Activated B cell treated with CpG ODN at 0.5 μM for 24 hours (primary cell): ENCODE measurements at regions not wholly inside any gene's neighbourhood (a gene's known extent, or its start where the extent isn't known, plus 50 kb on each side); places are given as distances from the start of the nearest gene placed in this dataset.

Experiments used
- ATAC-seq: fragments of 200-7000 bp; cut with Tn5 transposase; one replicate; pipeline ENCODE4 v1.10.0; 2021; ENCODE audit warnings: low read depth, mild to moderate bottlenecking, moderate library complexity
- CTCF ChIA-PET: fragments of 350-600 bp; sonication (Branson Sonifier 250); formaldehyde crosslinking; loops from one replicate; lab custom pipeline; 2021; ENCODE audit warnings: antibody characterized with exemption; lab: Charles Lee
- POLR2A ChIA-PET: fragments of 350-600 bp; sonication (Branson Sonifier 250); formaldehyde crosslinking; loops from one replicate; lab custom pipeline; 2021; ENCODE audit warnings: antibody characterized with exemption; lab: Charles Lee
- DNase-seq: peaks from one replicate; pipeline ENCODE4 v3.0.0; 2022
- H3K27ac Mint-ChIP-seq: one replicate; pipeline ENCODE4 v1.8.0; 2020; ENCODE audit warnings: mixed read lengths
- H3K27me3 Mint-ChIP-seq: one replicate; pipeline ENCODE4 v1.8.0; 2021; ENCODE audit warnings: mixed read lengths
- H3K36me3 Mint-ChIP-seq: one replicate; pipeline ENCODE4 v1.8.0; 2021; ENCODE audit warnings: low read depth, mixed read lengths
- H3K4me1 Mint-ChIP-seq: one replicate; pipeline ENCODE4 v1.8.0; 2021; ENCODE audit warnings: mixed read lengths
- H3K4me3 Mint-ChIP-seq: one replicate; pipeline ENCODE4 v1.8.0; 2020; ENCODE audit warnings: mild to moderate bottlenecking, mixed read lengths
- H3K9me3 Mint-ChIP-seq: one replicate; pipeline ENCODE4 v1.8.0; 2020; ENCODE audit warnings: mixed read lengths
- intact Hi-C: fragments of 100-400 bp; cut with micrococcal nuclease; formaldehyde crosslinking; loops from one replicate; pipeline ENCODE4 v1.15.1; 2024
- TF ChIP-seq, protein P1 (sequence below): fragments of 200-600 bp; IDR thresholded peaks from one replicate; pipeline ENCODE4 v1.8.0; 2022; ENCODE audit warnings: antibody characterized with exemption, mild to moderate bottlenecking

DNA sequence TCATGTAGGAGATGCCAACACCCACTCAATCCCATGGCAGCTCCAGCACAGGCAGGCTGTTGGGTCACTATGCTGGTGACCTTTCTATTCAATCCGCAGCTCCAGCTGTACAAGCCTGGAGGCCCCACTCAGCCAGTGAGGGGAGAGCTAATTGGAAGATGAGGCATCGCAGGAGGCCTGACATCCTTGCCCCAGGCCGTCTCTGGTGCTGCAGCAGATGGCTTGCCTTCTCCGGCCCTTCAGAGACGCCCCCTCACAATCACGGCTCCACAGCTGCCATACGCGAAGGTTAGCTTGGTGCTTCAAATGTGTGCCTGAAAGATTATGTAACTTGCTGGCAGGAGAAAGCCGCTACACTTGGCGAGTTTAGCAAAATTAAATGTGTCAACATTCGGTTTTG, 104.2 kb upstream of the CLSTN2 start:
- no peak overlapping the region for H3K4me3 Mint-ChIP-seq

GRCh38 chr3:139827833-139828232, 107.2 kb upstream of the CLSTN2 start:
- no peak overlapping the region for H3K4me3 Mint-ChIP-seq
- H3K9me3 Mint-ChIP-seq, result no peaks in the 10 kb centered on the region
- ATAC-seq, result no peak
- no peaks in the 10 kb centered on the region for H3K27me3 Mint-ChIP-seq
- intact Hi-C loops, result no loop called here
- no peaks in the 10 kb centered on the region for H3K36me3 Mint-ChIP-seq
- no peak for DNase-seq
- H3K4me1 Mint-ChIP-seq, result no peaks in the 10 kb centered on the region
- ChIA-PET POLR2A (no interaction called here), CTCF (no interaction called here)
- no peak overlapping the region for H3K27ac Mint-ChIP-seq
- TF ChIP-seq, protein P1, sequence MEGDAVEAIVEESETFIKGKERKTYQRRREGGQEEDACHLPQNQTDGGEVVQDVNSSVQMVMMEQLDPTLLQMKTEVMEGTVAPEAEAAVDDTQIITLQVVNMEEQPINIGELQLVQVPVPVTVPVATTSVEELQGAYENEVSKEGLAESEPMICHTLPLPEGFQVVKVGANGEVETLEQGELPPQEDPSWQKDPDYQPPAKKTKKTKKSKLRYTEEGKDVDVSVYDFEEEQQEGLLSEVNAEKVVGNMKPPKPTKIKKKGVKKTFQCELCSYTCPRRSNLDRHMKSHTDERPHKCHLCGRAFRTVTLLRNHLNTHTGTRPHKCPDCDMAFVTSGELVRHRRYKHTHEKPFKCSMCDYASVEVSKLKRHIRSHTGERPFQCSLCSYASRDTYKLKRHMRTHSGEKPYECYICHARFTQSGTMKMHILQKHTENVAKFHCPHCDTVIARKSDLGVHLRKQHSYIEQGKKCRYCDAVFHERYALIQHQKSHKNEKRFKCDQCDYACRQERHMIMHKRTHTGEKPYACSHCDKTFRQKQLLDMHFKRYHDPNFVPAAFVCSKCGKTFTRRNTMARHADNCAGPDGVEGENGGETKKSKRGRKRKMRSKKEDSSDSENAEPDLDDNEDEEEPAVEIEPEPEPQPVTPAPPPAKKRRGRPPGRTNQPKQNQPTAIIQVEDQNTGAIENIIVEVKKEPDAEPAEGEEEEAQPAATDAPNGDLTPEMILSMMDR, result no peak

More for the DNA sequence above, 104.2 kb upstream of the CLSTN2 start:
- intact Hi-C loops, result no loop called here
- H3K9me3 Mint-ChIP-seq, result no peaks in the 10 kb centered on the region
- H3K36me3 Mint-ChIP-seq, result no peaks in the 10 kb centered on the region
- TF ChIP-seq, protein P1, result no peak
- ChIA-PET POLR2A (no interaction called here), CTCF (no interaction called here)
- H3K27me3 Mint-ChIP-seq, result no peaks in the 10 kb centered on the region
- ATAC-seq, result no peak
- no peak overlapping the region for H3K27ac Mint-ChIP-seq
- no peak for DNase-seq
- no peaks in the 10 kb centered on the region for H3K4me1 Mint-ChIP-seq

DNA sequence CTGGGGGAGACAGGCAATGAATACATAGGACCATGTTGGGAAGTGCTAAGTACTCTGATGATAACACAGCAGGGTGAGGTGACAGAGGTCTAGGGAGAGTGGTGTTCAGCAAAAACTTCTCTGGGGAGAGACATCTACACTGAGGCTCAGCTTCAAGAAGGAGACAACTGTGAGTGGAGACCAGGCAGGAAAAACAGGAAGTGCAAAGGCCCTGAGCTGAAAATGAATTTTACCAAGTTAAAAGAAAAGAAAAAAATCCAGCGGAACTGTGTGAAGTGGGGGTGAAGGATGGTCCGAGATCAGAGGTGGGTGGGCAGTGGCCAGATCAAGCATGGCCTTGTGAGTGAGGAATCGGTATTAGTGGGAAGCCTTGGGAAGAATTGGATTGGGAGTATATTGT, 110.1 kb upstream of the CLSTN2 start:
- no peaks in the 10 kb centered on the region for H3K4me1 Mint-ChIP-seq
- ChIA-PET POLR2A (no interaction called here), CTCF (no interaction called here)
- peaks cover 4% of the 10 kb centered on the region for H3K9me3 Mint-ChIP-seq
- H3K27ac Mint-ChIP-seq, result no peak overlapping the region
- H3K27me3 Mint-ChIP-seq, result no peaks in the 10 kb centered on the region
- TF ChIP-seq, protein P1, result no peak
- no peaks in the 10 kb centered on the region for H3K36me3 Mint-ChIP-seq
- intact Hi-C loops, result no loop called here
- ATAC-seq, result no peak
- H3K4me3 Mint-ChIP-seq, result no peak overlapping the region
- DNase-seq, result no peak

- no peak overlapping the region for H3K4me3 Mint-ChIP-seq
- no peaks in the 10 kb centered on the region for H3K4me1 Mint-ChIP-seq
- no peaks in the 10 kb centered on the region for H3K36me3 Mint-ChIP-seq
- ChIA-PET CTCF (no interaction called here), POLR2A (no interaction called here)
- H3K9me3 Mint-ChIP-seq, result no peaks in the 10 kb centered on the region
- no peak overlapping the region for H3K27ac Mint-ChIP-seq
- TF ChIP-seq, protein P1, result no peak
- no peak for ATAC-seq
- no peaks in the 10 kb centered on the region for H3K27me3 Mint-ChIP-seq
- no peak for DNase-seq
- intact Hi-C loops, result no loop called here
Measured at GRCh38 chr3:139814646-139815045, 120.3 kb upstream of the CLSTN2 start.

DNA sequence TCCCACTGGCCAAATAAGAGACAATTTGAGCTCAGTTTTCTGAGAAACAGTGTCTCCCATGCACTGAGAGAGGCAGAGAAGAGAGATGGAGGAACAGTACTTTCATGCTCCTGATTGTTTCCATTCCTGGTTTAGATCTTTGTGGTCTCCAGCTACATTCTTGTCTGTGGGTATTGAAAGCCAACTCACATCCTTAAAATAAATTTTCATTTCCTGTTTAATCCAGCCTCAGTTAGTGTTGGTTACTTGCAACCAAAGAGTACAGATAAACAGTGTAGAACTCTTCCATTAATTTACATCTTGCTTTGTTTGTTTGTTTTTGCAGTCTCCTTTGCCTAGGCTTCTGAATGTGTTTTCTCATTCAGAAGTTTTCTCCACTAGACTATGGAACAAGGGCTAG, 123.7 kb upstream of the CLSTN2 start:
- POLR2A ChIA-PET, result no interaction called here
- no peaks in the 10 kb centered on the region for H3K36me3 Mint-ChIP-seq
- TF ChIP-seq, protein P1, result no peak
- no peak for DNase-seq
- CTCF ChIA-PET, result no interaction called here
- H3K27me3 Mint-ChIP-seq, result no peaks in the 10 kb centered on the region
- H3K9me3 Mint-ChIP-seq, result no peaks in the 10 kb centered on the region
- no peak for ATAC-seq
- no peak overlapping the region for H3K27ac Mint-ChIP-seq
- no peaks in the 10 kb centered on the region for H3K4me1 Mint-ChIP-seq
- intact Hi-C loops, result no loop called here
- H3K4me3 Mint-ChIP-seq, result no peak overlapping the region
